Adrenal gland (tissue), 5 donors: ENCODE measurements at regions not wholly inside any gene's neighbourhood (a gene's known extent, or its start where the extent isn't known, plus 50 kb on each side); places are given as distances from the start of the nearest gene placed in this dataset.

ENCODE experiments used
- CTCF ChIP-seq, 6 experiments: fragments of 450-650 bp in 4 of 6; fragments of 200-600 bp in 2 of 6; sonication (generic) in 1 of 6; IDR thresholded peaks; 1 replicate in 5 of 6; 2 replicates in 1 of 6; pipeline versions ENCODE4 v1.5.1 to v1.8.0; 2016 to 2021; ENCODE audit warnings: antibody characterized with exemption in 6 of 6, mild to moderate bottlenecking in 2 of 6, moderate library complexity in 1 of 6
- POLR2A ChIP-seq, 2 donors: fragments of 450-650 bp; IDR thresholded peaks; one replicate each; pipeline ENCODE4 v1.6.1; 2017; ENCODE audit warnings: antibody characterized with exemption in 2 of 2, mild to moderate bottlenecking in 2 of 2, moderate library complexity in 1 of 2
- donor health status: DM: no; HTN: no; CAD: no.

GRCh38 chr3:146831659-146832058 is 226.5 kb upstream of the PLSCR5 start:
- TF ChIP-seq CTCF (IDR thresholded peaks at IDR 0.05) (no peak), POLR2A (IDR thresholded peaks at IDR 0.05) (no peak)
